ENCODE measurements at regions not wholly inside any gene's neighbourhood (a gene's known extent, or its start where the extent isn't known, plus 50 kb on each side); places are given as distances from the start of the nearest gene placed in this dataset.

- no peak for TF ChIP-seq CTCF (IDR thresholded peaks at IDR 0.05; ENCODE audit: unreplicated experiment)
- Mint-ChIP-seq H3K36me3 (ENCODE audit: low read depth, unreplicated experiment) (peaks cover 14% of the 10 kb centered on the region), H3K4me1 (ENCODE audit: unreplicated experiment) (no peaks in the 10 kb centered on the region), H3K4me3 (ENCODE audit: unreplicated experiment) (no peak overlapping the region), H3K27ac (ENCODE audit: unreplicated experiment) (no peak overlapping the region), H3K9me3 (ENCODE audit: unreplicated experiment) (peaks cover 14% of the 10 kb centered on the region), H3K27me3 (ENCODE audit: unreplicated experiment) (no peaks in the 10 kb centered on the region)
- no peak for DNase-seq (ENCODE audit: low spot score)
Measured at GRCh38 chr14:38063711-38064320, 143.9 kb upstream of the SSTR1 start.

DNA sequence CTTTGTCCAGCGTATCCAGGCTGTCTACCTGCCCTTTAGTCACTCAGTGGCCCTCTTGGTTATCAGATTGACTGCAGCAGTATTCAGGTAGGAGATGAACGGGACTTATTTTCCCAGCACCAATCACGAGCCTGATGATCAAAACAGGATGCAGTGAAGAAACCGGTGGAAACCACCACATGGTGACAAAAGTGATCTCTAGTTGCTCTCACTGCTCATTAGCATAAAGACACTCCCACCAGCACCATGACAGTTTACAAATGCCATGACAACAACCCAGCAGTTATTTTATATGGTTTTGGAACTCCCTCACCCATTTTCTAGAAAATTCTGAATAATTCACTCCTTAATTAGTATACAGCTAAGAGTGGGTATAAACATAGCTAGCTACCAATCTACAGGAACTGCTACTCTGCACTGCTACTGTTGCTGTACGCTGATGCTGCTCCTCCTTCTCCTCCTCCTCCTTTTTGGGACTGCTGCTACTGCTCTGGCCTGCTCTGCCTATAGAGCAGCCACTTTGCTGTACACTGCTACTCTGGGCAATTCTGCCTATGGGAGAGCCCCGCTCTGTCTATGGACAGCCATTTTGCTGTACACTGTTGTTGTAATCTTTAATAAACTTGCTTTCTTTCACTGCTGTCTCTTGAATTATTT, 142.5 kb upstream of the SSTR1 start:
- no peaks in the 10 kb centered on the region for H3K4me1 Mint-ChIP-seq (ENCODE audit: unreplicated experiment)

GRCh38 chr14:38070061-38070588, 137.6 kb upstream of the SSTR1 start:
- no peak for TF ChIP-seq CTCF (IDR thresholded peaks at IDR 0.05; ENCODE audit: unreplicated experiment)
- Mint-ChIP-seq H3K4me1 (ENCODE audit: unreplicated experiment) (no peaks in the 10 kb centered on the region), H3K4me3 (ENCODE audit: unreplicated experiment) (no peak overlapping the region), H3K27ac (ENCODE audit: unreplicated experiment) (no peak overlapping the region), H3K27me3 (ENCODE audit: unreplicated experiment) (no peaks in the 10 kb centered on the region), H3K9me3 (ENCODE audit: unreplicated experiment) (no peaks in the 10 kb centered on the region), H3K36me3 (ENCODE audit: low read depth, unreplicated experiment) (no peaks in the 10 kb centered on the region)
- DNase-seq (ENCODE audit: low spot score): no peak

More for the DNA sequence above, 142.5 kb upstream of the SSTR1 start:
- peaks cover 12% of the 10 kb centered on the region for H3K36me3 Mint-ChIP-seq (ENCODE audit: low read depth, unreplicated experiment)
- H3K9me3 Mint-ChIP-seq (ENCODE audit: unreplicated experiment): peaks cover 11% of the 10 kb centered on the region
- no peak overlapping the region for H3K4me3 Mint-ChIP-seq (ENCODE audit: unreplicated experiment)
- no peaks in the 10 kb centered on the region for H3K27me3 Mint-ChIP-seq (ENCODE audit: unreplicated experiment)
- no peak for DNase-seq (ENCODE audit: low spot score)
- H3K27ac Mint-ChIP-seq (ENCODE audit: unreplicated experiment): no peak overlapping the region
- TF ChIP-seq CTCF (IDR thresholded peaks at IDR 0.05; ENCODE audit: unreplicated experiment): no peak

DNA sequence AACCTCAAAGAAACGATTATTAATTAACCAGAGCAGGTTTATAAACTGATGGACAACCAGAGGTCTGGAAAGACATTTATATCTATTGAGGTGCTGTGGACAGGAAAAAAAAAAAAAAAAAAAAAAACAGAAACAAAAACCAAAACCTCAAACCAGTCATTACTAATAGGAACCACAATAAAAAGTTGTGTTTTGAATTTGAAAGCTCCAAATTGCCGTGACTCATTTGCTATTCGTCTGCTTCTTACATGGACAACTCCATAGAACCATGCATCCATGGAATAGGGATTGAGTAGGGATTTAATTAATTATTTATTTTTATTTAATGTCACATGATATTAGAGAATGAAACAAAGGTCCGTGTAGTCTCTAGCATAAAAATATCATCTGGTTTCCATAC, 134.1 kb upstream of the SSTR1 start:
- Mint-ChIP-seq H3K9me3 (ENCODE audit: unreplicated experiment) (no peaks in the 10 kb centered on the region), H3K36me3 (ENCODE audit: low read depth, unreplicated experiment) (no peaks in the 10 kb centered on the region), H3K27me3 (ENCODE audit: unreplicated experiment) (no peaks in the 10 kb centered on the region), H3K4me1 (ENCODE audit: unreplicated experiment) (no peaks in the 10 kb centered on the region), H3K27ac (ENCODE audit: unreplicated experiment) (no peak overlapping the region), H3K4me3 (ENCODE audit: unreplicated experiment) (no peak overlapping the region)
- no peak for TF ChIP-seq CTCF (IDR thresholded peaks at IDR 0.05; ENCODE audit: unreplicated experiment)
- DNase-seq (ENCODE audit: low spot score): no peak

- Mint-ChIP-seq H3K9me3 (ENCODE audit: unreplicated experiment) (no peaks in the 10 kb centered on the region), H3K27ac (ENCODE audit: unreplicated experiment) (no peak overlapping the region), H3K4me3 (ENCODE audit: unreplicated experiment) (no peak overlapping the region), H3K27me3 (ENCODE audit: unreplicated experiment) (no peaks in the 10 kb centered on the region), H3K36me3 (ENCODE audit: low read depth, unreplicated experiment) (no peaks in the 10 kb centered on the region), H3K4me1 (ENCODE audit: unreplicated experiment) (no peaks in the 10 kb centered on the region)
- TF ChIP-seq CTCF (IDR thresholded peaks at IDR 0.05; ENCODE audit: unreplicated experiment): no peak
- DNase-seq (ENCODE audit: low spot score): no peak
Measured at GRCh38 chr14:38074081-38074480, 133.6 kb upstream of the SSTR1 start.

Data from endothelial cell (in vitro differentiated cells).